Gastroesophageal sphincter (tissue), 4 donors: ENCODE measurements at regions not wholly inside any gene's neighbourhood (a gene's known extent, or its start where the extent isn't known, plus 50 kb on each side); places are given as distances from the start of the nearest gene placed in this dataset.

ENCODE experiments used
- ATAC-seq: fragments of 150-250 bp; one replicate; pipeline ENCODE4 v1.9.1; 2016; ENCODE audit warnings: mild to moderate bottlenecking, moderate library complexity
- H3K27ac ChIP-seq, 4 donors: fragments of 200-600 bp; sonication (generic) in 3 of 4; 1 replicate in 3 of 4; 2 replicates in 1 of 4; pipeline ENCODE4 v1.5.1; 2016 to 2019
- H3K27me3 ChIP-seq: fragments of 200-600 bp; sonication (generic); one replicate; pipeline ENCODE4 v1.5.1; 2019
- H3K36me3 ChIP-seq, 2 donors: fragments of 200-600 bp; sonication (generic); one replicate each; pipeline ENCODE4 v1.5.1; 2019; ENCODE audit warnings: control low read depth in 1 of 2
- H3K4me1 ChIP-seq, 3 donors: fragments of 200-600 bp; sonication (generic); 1 replicate in 2 of 3; 2 replicates in 1 of 3; pipeline ENCODE4 v1.5.1; 2016 to 2019; ENCODE audit warnings: control low read depth in 2 of 3
- H3K4me3 ChIP-seq, 2 donors: fragments of 200-600 bp; sonication (generic); one replicate each; pipeline ENCODE4 v1.5.1; 2019; ENCODE audit warnings: mild to moderate bottlenecking in 1 of 2, moderate library complexity in 1 of 2
- H3K9me3 ChIP-seq, 3 donors: fragments of 200-600 bp; sonication (generic); one replicate each; pipeline ENCODE4 v1.5.1; 2017 to 2019; ENCODE audit warnings: control low read depth in 2 of 3
- CTCF ChIP-seq, 4 experiments: fragments of 200-600 bp in 2 of 4; fragments of 450-650 bp in 2 of 4; sonication (generic) in 1 of 4; IDR thresholded peaks; one replicate each; pipeline ENCODE4 v1.5.1; 2017 to 2019; ENCODE audit warnings: antibody characterized with exemption in 4 of 4, mild to moderate bottlenecking in 2 of 4, moderate library complexity in 2 of 4
- EP300 ChIP-seq: sonication (generic); formaldehyde crosslinking; IDR thresholded peaks from one replicate; pipeline ENCODE4 v1.6.1; 2017; ENCODE audit warnings: antibody characterized with exemption, mild to moderate bottlenecking
- POLR2A ChIP-seq, 2 donors: fragments of 450-650 bp; IDR thresholded peaks; one replicate each; pipeline ENCODE4 v1.6.1; 2017; ENCODE audit warnings: antibody characterized with exemption in 2 of 2, mild to moderate bottlenecking in 2 of 2, moderate library complexity in 1 of 2
- POLR2AphosphoS5 ChIP-seq: sonication (generic); formaldehyde crosslinking; IDR thresholded peaks from one replicate; pipeline ENCODE4 v1.6.1; 2017; ENCODE audit warnings: antibody characterized with exemption
- WGBS, 2 donors: methylation state at CpG; one replicate each; pipeline ENCODE4 v1.1.5; 2018; ENCODE audit warnings: low coverage in 1 of 2; 5-methylcytosine and 5-hydroxymethylcytosine counted together

GRCh38 chr12:47411966-47412365 lies 293.9 kb downstream of the RPAP3 start:
- TF ChIP-seq POLR2AphosphoS5 (no peak), CTCF (IDR thresholded peaks at IDR 0.05) (no peak), EP300 (no peak), POLR2A (IDR thresholded peaks at IDR 0.05) (no peak)
- Histone ChIP-seq H3K36me3 (no peaks in the 10 kb centered on the region), H3K4me3 (no peak overlapping the region), H3K4me1 (no peaks in the 10 kb centered on the region), H3K27ac (no peak overlapping the region), H3K27me3 (no peaks in the 10 kb centered on the region), H3K9me3 (no peaks in the 10 kb centered on the region)
- ATAC-seq, result no peak

- no peaks in the 10 kb centered on the region for H3K36me3 ChIP-seq
- H3K27me3 ChIP-seq, result no peaks in the 10 kb centered on the region
- TF ChIP-seq EP300, result no peak
- no peak for TF ChIP-seq POLR2A (IDR thresholded peaks at IDR 0.05)
- no peak for TF ChIP-seq POLR2AphosphoS5
- TF ChIP-seq CTCF (IDR thresholded peaks at IDR 0.05), result no peak
- no peaks in the 10 kb centered on the region for H3K9me3 ChIP-seq
- no peak for ATAC-seq
- no peak overlapping the region for H3K27ac ChIP-seq
- H3K4me1 ChIP-seq, result no peaks in the 10 kb centered on the region
- H3K4me3 ChIP-seq, result no peak overlapping the region
- WGBS, 2 donors, result 68 to 73% methylated on average over 3 of the region's 3 CpGs
Measured at GRCh38 chr12:47410862-47411261, 295.0 kb downstream of the RPAP3 start.

GRCh38 chr12:47410383-47410782 lies 295.4 kb downstream of the RPAP3 start:
- TF ChIP-seq POLR2A (IDR thresholded peaks at IDR 0.05), result no peak
- TF ChIP-seq CTCF (IDR thresholded peaks at IDR 0.05), result no peak
- TF ChIP-seq POLR2AphosphoS5, result no peak
- TF ChIP-seq EP300, result no peak
- H3K4me3 ChIP-seq, result no peak overlapping the region
- H3K27me3 ChIP-seq, result no peaks in the 10 kb centered on the region
- ATAC-seq, result no peak
- H3K4me1 ChIP-seq, result no peaks in the 10 kb centered on the region
- no peaks in the 10 kb centered on the region for H3K9me3 ChIP-seq
- no peaks in the 10 kb centered on the region for H3K36me3 ChIP-seq
- no peak overlapping the region for H3K27ac ChIP-seq

- no peak for TF ChIP-seq POLR2AphosphoS5
- no peak for TF ChIP-seq POLR2A (IDR thresholded peaks at IDR 0.05)
- no peak for TF ChIP-seq EP300
- no peak for TF ChIP-seq CTCF (IDR thresholded peaks at IDR 0.05)
- Histone ChIP-seq H3K36me3 (no peaks in the 10 kb centered on the region), H3K27me3 (no peaks in the 10 kb centered on the region), H3K4me3 (no peak overlapping the region), H3K27ac (no peak overlapping the region), H3K9me3 (no peaks in the 10 kb centered on the region), H3K4me1 (no peaks in the 10 kb centered on the region)
- ATAC-seq, result no peak
- 80 to 84% methylated on average over 3 of the region's 4 CpGs for WGBS, 2 donors
Measured at GRCh38 chr12:47409310-47409987, 296.4 kb downstream of the RPAP3 start.

GRCh38 chr12:47408171-47408871 lies 297.5 kb downstream of the RPAP3 start:
- Histone ChIP-seq H3K9me3 (no peaks in the 10 kb centered on the region), H3K27me3 (no peaks in the 10 kb centered on the region), H3K36me3 (no peaks in the 10 kb centered on the region), H3K4me3 (no peak overlapping the region), H3K27ac (no peak overlapping the region), H3K4me1 (no peaks in the 10 kb centered on the region)
- ATAC-seq, result no peak
- 49 to 63% methylated on average over 1 to 2 of the region's 2 CpGs for WGBS, 2 donors
- no peak for TF ChIP-seq POLR2AphosphoS5
- peak in 1 of 4 experiments; percentile 30 for TF ChIP-seq CTCF (IDR thresholded peaks at IDR 0.05)
